Naive B cell (primary cell): ENCODE measurements at regions not wholly inside any gene's neighbourhood (a gene's known extent, or its start where the extent isn't known, plus 50 kb on each side); places are given as distances from the start of the nearest gene placed in this dataset.

Experiments used
- ATAC-seq, 2 donors: fragments of 150-1000 bp; cut with Tn5 transposase; 2 replicates each; pipeline ENCODE4 v1.10.0; 2021; ENCODE audit warnings: low read depth in 2 of 2, mild to moderate bottlenecking in 2 of 2, moderate library complexity in 2 of 2
- DNase-seq: peaks from one replicate; pipeline ENCODE4 v3.0.0; 2022
- H3K27ac Mint-ChIP-seq, 6 donors: one replicate each; pipeline ENCODE4 v1.8.0; 2020 to 2022; ENCODE audit warnings: mild to moderate bottlenecking in 6 of 6, mixed read lengths in 6 of 6, moderate library complexity in 5 of 6, inconsistent platforms in 2 of 6
- H3K27me3 Mint-ChIP-seq, 3 donors: one replicate each; pipeline ENCODE4 v1.8.0; 2021 to 2022; ENCODE audit warnings: mixed read lengths in 3 of 3, mild to moderate bottlenecking in 1 of 3
- H3K36me3 Mint-ChIP-seq, 2 donors: one replicate each; pipeline ENCODE4 v1.8.0; 2020 to 2022; ENCODE audit warnings: mixed read lengths in 2 of 2, inconsistent platforms in 1 of 2, mild to moderate bottlenecking in 1 of 2
- H3K4me1 Mint-ChIP-seq, 3 donors: one replicate each; pipeline ENCODE4 v1.8.0; 2020 to 2022; ENCODE audit warnings: mixed read lengths in 3 of 3, inconsistent platforms in 1 of 3, mild to moderate bottlenecking in 1 of 3, moderate library complexity in 1 of 3
- H3K4me3 Mint-ChIP-seq, 8 donors: one replicate each; pipeline ENCODE4 v1.8.0; 2020 to 2022; ENCODE audit warnings: mild to moderate bottlenecking in 8 of 8, mixed read lengths in 8 of 8, moderate library complexity in 8 of 8, inconsistent platforms in 2 of 8
- H3K9me3 Mint-ChIP-seq, 7 donors: one replicate each; pipeline ENCODE4 v1.8.0; 2020 to 2022; ENCODE audit warnings: mixed read lengths in 7 of 7, mild to moderate bottlenecking in 5 of 7, inconsistent platforms in 2 of 7, moderate library complexity in 1 of 7

DNA sequence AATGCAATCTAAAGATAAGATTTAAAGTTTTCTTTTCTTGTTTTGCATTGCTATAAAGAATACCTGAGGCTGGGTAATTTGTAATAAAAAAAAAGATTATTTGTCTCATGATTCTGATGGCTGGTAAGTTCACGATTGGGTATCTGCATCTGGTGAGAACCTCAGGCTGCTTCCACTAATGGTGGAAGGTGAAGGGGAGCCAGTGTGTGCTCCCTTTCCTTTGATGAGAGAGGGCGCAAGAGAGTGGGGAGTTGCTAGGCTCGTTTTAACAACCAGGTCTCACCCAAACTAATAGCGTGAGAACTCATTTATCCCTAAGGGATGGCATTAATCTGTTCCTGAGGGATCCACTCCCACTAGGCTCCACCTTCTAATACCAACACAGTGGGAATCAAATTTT, 353.2 kb downstream of the BTBD3 start:
- ATAC-seq: no peak
- peak overlapping the region in 1 of 6 donors; percentile 57 for H3K27ac Mint-ChIP-seq
- no peaks in the 10 kb centered on the region for H3K36me3 Mint-ChIP-seq
- H3K4me1 Mint-ChIP-seq: no peaks in the 10 kb centered on the region
- H3K4me3 Mint-ChIP-seq: no peak overlapping the region
- DNase-seq: no peak
- peaks cover 0 to 9% (median 0%) of the 10 kb centered on the region in 7 donors for H3K9me3 Mint-ChIP-seq
- H3K27me3 Mint-ChIP-seq: peaks cover 6 to 11% (median 8%) of the 10 kb centered on the region in 3 donors

DNA sequence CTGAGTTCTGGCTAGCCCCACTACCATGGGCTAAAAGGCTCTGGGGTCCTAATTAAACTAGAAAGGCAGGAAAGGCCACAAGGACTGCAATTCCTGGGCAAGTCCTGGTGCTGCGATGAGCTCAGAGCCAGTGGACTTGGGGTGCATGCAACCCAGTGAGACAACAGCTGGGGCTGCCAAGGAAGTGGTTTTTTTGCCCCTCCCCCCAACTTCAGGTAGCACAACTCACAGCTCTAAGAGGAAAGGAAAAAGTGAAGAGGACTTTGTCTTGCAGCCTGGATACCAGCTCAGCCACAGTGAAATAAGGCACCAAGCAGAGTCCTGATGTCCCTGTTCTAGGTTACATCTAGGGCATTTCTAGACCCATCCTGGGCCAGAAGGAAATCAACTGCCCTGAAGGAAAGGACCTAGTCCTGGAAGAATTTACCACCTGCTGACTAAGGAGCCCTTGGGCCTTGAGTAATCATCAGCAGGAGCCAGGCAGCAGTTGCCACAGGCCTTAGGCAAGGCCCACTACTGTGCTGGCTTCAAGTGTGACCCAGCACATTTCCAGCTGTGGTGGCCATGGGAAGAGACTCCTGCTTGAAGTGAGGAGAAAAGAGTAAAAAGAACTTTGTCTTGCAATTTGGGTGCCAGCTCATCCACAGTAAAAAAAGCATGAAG, 358.4 kb downstream of the BTBD3 start:
- Mint-ChIP-seq H3K27ac (no peak overlapping the region), H3K4me1 (no peaks in the 10 kb centered on the region), H3K27me3 (peaks cover 6 to 8% (median 7%) of the 10 kb centered on the region in 3 donors), H3K9me3 (peaks cover 0 to 9% (median 0%) of the 10 kb centered on the region in 7 donors), H3K36me3 (no peaks in the 10 kb centered on the region), H3K4me3 (peak overlapping the region in 1 of 8 donors; percentile 17)
- DNase-seq: no peak
- no peak for ATAC-seq

DNA sequence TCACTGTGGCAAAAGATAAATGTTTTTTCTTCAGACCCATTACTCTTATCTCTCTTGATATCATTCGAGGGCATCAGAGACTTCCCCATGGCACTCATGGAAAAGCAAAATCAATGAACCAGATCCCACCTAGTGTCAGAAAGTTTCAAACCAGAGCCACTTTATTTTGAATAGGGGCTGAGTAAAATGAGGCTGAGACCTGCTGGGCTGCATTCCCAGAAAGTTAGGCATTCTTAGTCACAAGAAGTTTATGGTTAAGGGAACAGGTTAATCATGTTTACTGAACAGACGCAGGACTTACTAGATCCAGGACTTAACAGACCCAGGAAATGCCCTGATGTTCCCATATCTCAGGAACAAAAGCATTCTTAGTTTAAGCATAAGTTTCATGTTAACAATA, 369.9 kb downstream of the BTBD3 start:
- Mint-ChIP-seq H3K9me3 (peaks cover 0 to 12% (median 2%) of the 10 kb centered on the region in 7 donors), H3K4me1 (no peaks in the 10 kb centered on the region), H3K27ac (no peak overlapping the region)

DNA sequence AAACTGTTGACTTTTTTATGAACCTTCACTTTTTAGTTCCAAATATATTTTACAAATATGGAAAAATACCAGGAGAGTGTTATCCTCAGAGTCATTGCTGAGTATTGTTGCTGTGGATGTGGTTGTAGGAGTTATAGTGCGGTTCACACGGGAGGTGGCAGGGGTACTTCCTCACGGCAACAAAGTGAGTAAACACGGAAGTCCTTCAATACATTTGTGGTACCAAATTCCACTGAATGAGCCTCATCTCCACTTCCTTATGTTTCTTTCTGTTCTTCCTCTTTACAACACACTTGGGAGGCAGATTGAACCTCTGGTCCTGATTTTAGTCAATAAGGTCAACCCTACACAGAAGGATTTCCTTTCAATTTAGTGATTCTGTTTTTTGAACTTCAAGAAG, 371.8 kb downstream of the BTBD3 start:
- no peaks in the 10 kb centered on the region for H3K27me3 Mint-ChIP-seq
- no peak overlapping the region for H3K4me3 Mint-ChIP-seq
- no peaks in the 10 kb centered on the region for H3K4me1 Mint-ChIP-seq

More for the DNA sequence above, 369.9 kb downstream of the BTBD3 start:
- no peaks in the 10 kb centered on the region for H3K36me3 Mint-ChIP-seq
- ATAC-seq (no peak), DNase-seq (no peak)
- H3K4me3 Mint-ChIP-seq: no peak overlapping the region
- H3K27me3 Mint-ChIP-seq: no peaks in the 10 kb centered on the region

DNA sequence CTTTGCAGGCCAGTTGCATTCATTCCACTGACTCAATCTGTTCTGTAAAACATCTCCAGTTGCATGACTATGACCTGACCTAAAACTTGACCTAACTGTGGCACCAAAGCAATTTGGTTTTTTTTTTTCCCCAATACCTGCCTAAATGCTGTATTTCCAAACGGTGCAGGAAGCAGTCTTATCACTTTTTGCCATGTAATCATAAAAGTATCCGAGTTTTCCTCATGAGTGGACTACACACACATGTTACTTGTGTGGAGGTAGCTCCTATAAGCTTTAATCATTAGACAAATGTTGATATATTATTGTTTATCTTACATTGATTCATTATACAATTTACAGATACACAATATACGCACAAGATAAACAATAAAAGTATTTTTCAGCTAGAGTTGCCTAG, 373.7 kb downstream of the BTBD3 start:
- no peak overlapping the region for H3K4me3 Mint-ChIP-seq
- no peaks in the 10 kb centered on the region for H3K27me3 Mint-ChIP-seq
- ATAC-seq (no peak), DNase-seq (no peak)
- no peaks in the 10 kb centered on the region for H3K36me3 Mint-ChIP-seq
- no peak overlapping the region for H3K27ac Mint-ChIP-seq
- H3K4me1 Mint-ChIP-seq: no peaks in the 10 kb centered on the region
- peaks cover 2 to 27% (median 9%) of the 10 kb centered on the region in 7 donors for H3K9me3 Mint-ChIP-seq

More for the DNA sequence above, 371.8 kb downstream of the BTBD3 start:
- H3K27ac Mint-ChIP-seq: no peak overlapping the region
- H3K36me3 Mint-ChIP-seq: no peaks in the 10 kb centered on the region
- DNase-seq: no peak
- H3K9me3 Mint-ChIP-seq: peaks cover 2 to 21% (median 7%) of the 10 kb centered on the region in 7 donors
- ATAC-seq: no peak

DNA sequence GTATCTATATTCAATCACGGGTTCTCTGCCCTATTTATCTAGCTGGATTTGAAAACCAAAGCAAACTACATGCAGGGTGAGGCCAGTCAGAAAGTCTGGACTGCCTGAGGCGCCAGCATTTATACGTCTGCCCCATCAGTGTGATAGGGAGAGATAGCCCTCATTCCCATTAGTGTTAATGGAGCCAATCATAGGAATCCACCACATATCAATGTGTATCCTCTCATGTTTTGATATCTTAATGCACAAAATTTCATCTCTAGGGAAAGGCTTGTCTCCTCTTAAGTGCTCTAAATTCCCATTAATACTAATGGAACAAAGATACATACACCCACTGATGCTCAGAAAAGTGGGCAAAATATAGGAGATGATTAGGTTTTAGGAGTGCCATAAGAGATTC, 376.2 kb downstream of the BTBD3 start:
- no peaks in the 10 kb centered on the region for H3K4me1 Mint-ChIP-seq
- H3K36me3 Mint-ChIP-seq: peaks cover 0 to 5% of the 10 kb centered on the region in 2 donors
- no peak for DNase-seq
- peaks cover 10 to 52% (median 22%) of the 10 kb centered on the region in 7 donors for H3K9me3 Mint-ChIP-seq
- no peak overlapping the region for H3K4me3 Mint-ChIP-seq
- ATAC-seq: no peak
- no peak overlapping the region for H3K27ac Mint-ChIP-seq
- no peaks in the 10 kb centered on the region for H3K27me3 Mint-ChIP-seq

DNA sequence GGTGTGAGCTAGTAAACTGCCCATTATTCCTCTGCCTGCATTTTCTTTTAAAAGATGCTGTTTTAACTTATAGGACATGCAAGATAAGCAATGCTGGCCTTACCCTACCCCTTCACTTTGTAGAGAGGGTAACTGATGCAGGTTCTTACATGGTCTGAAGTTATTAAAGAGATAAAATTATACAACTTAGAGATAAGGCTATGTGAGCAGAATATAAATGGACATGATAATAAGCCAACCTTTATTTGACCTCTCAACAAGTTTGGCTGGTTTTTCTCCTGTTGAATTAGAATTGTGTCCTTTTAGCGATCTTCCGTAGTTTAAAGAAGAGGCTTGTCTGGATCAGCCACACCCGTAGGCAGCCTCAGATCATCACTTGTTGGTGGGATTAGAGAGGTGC, 377.0 kb downstream of the BTBD3 start:
- H3K9me3 Mint-ChIP-seq: peaks cover 8 to 57% (median 24%) of the 10 kb centered on the region in 7 donors
- H3K4me1 Mint-ChIP-seq: no peaks in the 10 kb centered on the region
- ATAC-seq (no peak), DNase-seq (no peak)
- H3K36me3 Mint-ChIP-seq: peaks cover 0 to 5% of the 10 kb centered on the region in 2 donors
- no peak overlapping the region for H3K4me3 Mint-ChIP-seq
- no peaks in the 10 kb centered on the region for H3K27me3 Mint-ChIP-seq
- H3K27ac Mint-ChIP-seq: no peak overlapping the region

DNA sequence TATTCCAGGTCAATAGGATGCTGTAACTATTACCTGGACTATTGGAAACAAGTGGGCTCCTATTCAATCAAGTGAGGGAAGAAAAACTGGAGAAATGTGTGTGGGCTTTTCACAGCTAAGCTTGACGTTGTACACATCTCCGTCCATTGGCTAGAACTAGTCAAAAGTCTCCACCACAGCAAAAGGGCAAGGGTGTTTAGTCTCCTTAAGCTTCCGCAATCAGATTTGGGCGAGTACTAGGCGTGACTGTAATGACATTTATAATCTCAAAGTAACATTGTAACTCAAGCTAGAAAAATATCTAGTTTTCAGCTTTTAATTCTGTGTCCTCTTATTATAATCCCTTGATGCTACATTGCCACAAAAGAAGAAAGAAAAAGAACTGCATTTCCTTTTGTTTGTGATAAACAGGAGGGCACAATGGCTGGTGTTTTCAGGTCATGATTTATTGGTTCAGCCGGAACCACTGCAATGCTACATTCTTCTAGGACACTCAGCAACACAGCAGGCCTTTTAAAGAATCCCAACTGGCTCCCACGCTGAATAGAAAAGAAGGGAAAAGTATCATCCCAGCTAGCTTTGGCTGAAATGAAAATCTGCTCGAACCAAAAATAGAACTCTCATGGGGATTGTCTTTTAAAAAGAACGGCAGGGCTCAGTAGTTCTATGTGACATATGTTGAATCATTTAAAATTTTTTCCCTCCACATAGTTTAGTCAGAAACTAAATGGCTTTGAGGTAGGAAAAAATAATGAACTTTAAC, 387.7 kb downstream of the BTBD3 start:
- Mint-ChIP-seq H3K4me3 (no peak overlapping the region), H3K27ac (no peak overlapping the region), H3K4me1 (no peaks in the 10 kb centered on the region), H3K27me3 (peaks cover 0 to 5% (median 0%) of the 10 kb centered on the region in 3 donors), H3K36me3 (no peaks in the 10 kb centered on the region), H3K9me3 (peaks cover 3 to 44% (median 7%) of the 10 kb centered on the region in 7 donors)
- ATAC-seq (no peak), DNase-seq (no peak)

DNA sequence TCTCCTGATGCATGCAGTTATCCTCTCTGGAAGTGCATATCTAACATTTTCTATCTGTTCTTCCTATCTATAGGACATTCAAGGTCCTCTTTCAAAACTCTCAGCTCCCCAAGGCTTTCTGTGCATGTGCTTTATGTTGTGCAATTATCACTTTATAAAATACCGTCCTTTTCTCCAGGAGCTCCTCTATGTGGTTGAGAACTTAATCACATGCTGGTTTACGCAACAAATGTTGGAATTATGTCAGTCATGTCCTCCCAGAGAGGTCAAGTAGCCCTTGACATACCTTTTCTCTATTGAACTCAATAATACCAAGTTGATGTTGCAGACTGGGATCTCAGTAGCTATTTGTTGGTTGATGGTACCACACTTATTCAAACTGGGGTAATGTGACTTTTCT, 388.4 kb downstream of the BTBD3 start:
- H3K36me3 Mint-ChIP-seq: no peaks in the 10 kb centered on the region
- peaks cover 3 to 44% (median 7%) of the 10 kb centered on the region in 7 donors for H3K9me3 Mint-ChIP-seq
- H3K4me1 Mint-ChIP-seq: no peaks in the 10 kb centered on the region

DNA sequence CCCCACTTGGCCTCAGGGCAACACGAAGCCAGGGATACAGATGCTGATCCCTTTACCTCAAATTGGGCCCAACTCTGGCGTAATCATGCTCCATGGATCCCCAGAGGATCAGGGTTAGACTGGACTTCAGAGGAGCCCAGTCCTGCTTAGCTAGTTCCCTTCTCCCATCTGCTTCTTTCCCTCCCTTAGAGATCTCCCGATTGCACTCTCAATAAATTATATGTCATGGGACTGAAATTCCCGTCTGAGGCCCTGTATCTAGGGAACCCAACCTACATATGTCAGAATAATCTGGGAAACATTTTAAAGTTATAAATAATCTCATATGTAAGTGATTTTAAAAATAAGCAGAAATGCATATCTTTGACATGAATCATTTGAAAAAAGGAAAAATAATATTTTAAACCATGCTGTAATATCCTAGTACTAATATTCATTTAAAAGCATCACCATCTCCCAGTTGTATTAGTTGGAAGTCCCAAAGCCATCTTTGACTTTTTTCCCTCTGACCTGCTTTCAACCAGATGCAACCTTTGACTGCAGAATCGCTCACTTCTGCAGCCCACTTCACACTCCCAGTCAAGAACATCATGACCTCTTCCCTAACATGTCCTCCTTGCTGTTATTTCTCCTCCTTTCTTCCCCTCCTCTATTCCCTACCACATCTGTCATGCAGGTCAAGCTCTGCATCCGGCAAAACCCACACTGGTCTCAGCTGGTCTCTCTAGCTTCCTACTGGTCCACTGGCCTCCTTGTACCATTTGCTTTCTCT, 393.6 kb downstream of the BTBD3 start:
- H3K9me3 Mint-ChIP-seq: peaks cover 0 to 15% (median 3%) of the 10 kb centered on the region in 7 donors
- no peak overlapping the region for H3K4me3 Mint-ChIP-seq
- no peak overlapping the region for H3K27ac Mint-ChIP-seq
- ATAC-seq (no peak), DNase-seq (no peak)
- no peaks in the 10 kb centered on the region for H3K4me1 Mint-ChIP-seq
- H3K27me3 Mint-ChIP-seq: no peaks in the 10 kb centered on the region
- no peaks in the 10 kb centered on the region for H3K36me3 Mint-ChIP-seq

More for the DNA sequence above, 388.4 kb downstream of the BTBD3 start:
- ATAC-seq (no peak), DNase-seq (no peak)
- no peak overlapping the region for H3K27ac Mint-ChIP-seq
- H3K27me3 Mint-ChIP-seq: peaks cover 0 to 5% (median 0%) of the 10 kb centered on the region in 3 donors
- H3K4me3 Mint-ChIP-seq: no peak overlapping the region

DNA sequence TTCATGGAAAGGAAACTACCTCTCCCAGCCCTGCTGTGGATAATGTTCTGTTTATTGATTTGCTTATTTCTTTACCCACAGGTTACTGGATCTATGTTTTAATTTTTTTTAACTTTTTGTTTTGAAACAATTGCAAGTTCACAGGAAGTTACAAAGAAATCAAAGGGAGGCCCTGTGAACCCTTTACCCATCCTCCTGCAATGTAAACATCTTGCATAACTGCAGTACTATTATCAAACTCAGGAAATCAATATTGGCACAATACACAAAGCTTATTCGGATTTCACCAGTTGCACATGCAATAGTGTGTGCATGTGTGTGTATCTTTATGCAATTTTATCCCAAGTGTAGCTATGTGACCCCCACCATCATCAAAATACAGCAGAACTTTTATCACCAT, 398.0 kb downstream of the BTBD3 start:
- Mint-ChIP-seq H3K36me3 (no peaks in the 10 kb centered on the region), H3K4me1 (no peaks in the 10 kb centered on the region), H3K9me3 (no peaks in the 10 kb centered on the region), H3K27ac (no peak overlapping the region), H3K27me3 (no peaks in the 10 kb centered on the region), H3K4me3 (no peak overlapping the region)
- DNase-seq (no peak), ATAC-seq (no peak)

DNA sequence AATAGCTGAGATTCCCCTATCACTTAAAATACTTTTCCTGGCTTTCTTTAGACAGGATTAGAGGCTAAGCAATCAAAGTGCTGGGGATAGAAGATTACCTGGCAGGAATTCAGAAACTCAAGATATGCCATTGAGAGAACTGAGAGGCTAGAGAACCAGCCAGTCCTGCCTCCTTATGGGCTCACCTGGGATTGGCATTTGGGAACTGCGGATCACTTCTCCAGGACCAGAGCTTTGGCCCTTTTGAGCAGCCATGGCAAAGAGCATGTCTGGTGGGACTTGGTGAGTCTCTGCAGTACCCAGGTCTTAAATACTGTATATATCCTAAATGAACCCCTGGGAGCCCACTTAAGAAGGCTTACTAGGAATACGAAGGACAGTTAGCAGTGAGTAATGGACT, 399.1 kb downstream of the BTBD3 start:
- ATAC-seq (no peak), DNase-seq (no peak)
- Mint-ChIP-seq H3K9me3 (no peaks in the 10 kb centered on the region), H3K27ac (no peak overlapping the region), H3K4me3 (no peak overlapping the region), H3K4me1 (no peaks in the 10 kb centered on the region), H3K27me3 (no peaks in the 10 kb centered on the region), H3K36me3 (no peaks in the 10 kb centered on the region)

DNA sequence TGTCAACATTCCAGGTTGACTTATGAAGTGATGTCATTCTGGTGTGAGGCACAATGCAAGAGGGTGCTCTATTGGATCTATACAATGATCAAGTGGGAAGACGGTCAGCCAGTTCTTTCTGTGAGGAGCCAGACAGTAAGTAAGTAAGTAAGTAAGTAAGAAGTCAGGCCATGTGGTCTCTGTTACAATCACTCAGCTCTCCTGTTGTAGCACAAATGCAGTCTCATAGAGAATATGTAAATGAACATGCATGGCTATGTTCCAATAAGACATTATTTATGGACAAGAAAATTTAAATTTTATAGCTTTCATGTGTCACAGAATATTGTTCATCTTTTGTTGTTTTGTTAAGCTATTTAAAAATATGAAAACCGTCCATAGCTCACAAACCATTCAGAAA, 399.7 kb downstream of the BTBD3 start:
- Mint-ChIP-seq H3K36me3 (no peaks in the 10 kb centered on the region), H3K4me3 (no peak overlapping the region), H3K27me3 (no peaks in the 10 kb centered on the region), H3K27ac (no peak overlapping the region), H3K4me1 (no peaks in the 10 kb centered on the region), H3K9me3 (no peaks in the 10 kb centered on the region)
- DNase-seq (no peak), ATAC-seq (no peak)
